Immature natural killer cell (primary cell): ENCODE measurements at regions not wholly inside any gene's neighbourhood (a gene's known extent, or its start where the extent isn't known, plus 50 kb on each side); places are given as distances from the start of the nearest gene placed in this dataset.

Source experiments
- DNase-seq, 3 donors: peaks; one replicate each; pipeline ENCODE4 v3.0.0; 2022; ENCODE audit warnings: mixed read lengths in 1 of 3
- H3K27ac Mint-ChIP-seq, 6 donors: one replicate each; pipeline ENCODE4 v1.8.0; 2020; ENCODE audit warnings: mixed read lengths in 6 of 6, mild to moderate bottlenecking in 5 of 6, inconsistent platforms in 4 of 6, moderate library complexity in 3 of 6
- H3K27me3 Mint-ChIP-seq, 3 donors: one replicate each; pipeline ENCODE4 v1.8.0; 2020 to 2021; ENCODE audit warnings: low read depth in 3 of 3, mild to moderate bottlenecking in 3 of 3, mixed read lengths in 3 of 3, moderate library complexity in 3 of 3, inconsistent platforms in 1 of 3
- H3K36me3 Mint-ChIP-seq, 3 donors: one replicate each; pipeline ENCODE4 v1.8.0; 2020; ENCODE audit warnings: mixed read lengths in 3 of 3, inconsistent platforms in 2 of 3, mild to moderate bottlenecking in 2 of 3
- H3K4me1 Mint-ChIP-seq, 2 donors: one replicate each; pipeline ENCODE4 v1.8.0; 2020; ENCODE audit warnings: inconsistent platforms in 2 of 2, mild to moderate bottlenecking in 2 of 2, mixed read lengths in 2 of 2, moderate library complexity in 1 of 2
- H3K4me3 Mint-ChIP-seq, 5 donors: one replicate each; pipeline ENCODE4 v1.8.0; 2020; ENCODE audit warnings: mild to moderate bottlenecking in 5 of 5, mixed read lengths in 5 of 5, inconsistent platforms in 3 of 5, moderate library complexity in 3 of 5
- H3K9me3 Mint-ChIP-seq, 6 donors: one replicate each; pipeline ENCODE4 v1.8.0; 2020; ENCODE audit warnings: mild to moderate bottlenecking in 6 of 6, mixed read lengths in 6 of 6, inconsistent platforms in 4 of 6, moderate library complexity in 3 of 6

GRCh38 chr6:81465859-81466258, 286.6 kb downstream of the TENT5A start:
- peaks cover 5 to 12% (median 7%) of the 10 kb centered on the region in 6 donors for H3K9me3 Mint-ChIP-seq
- no peak for DNase-seq
- no peaks in the 10 kb centered on the region for H3K4me1 Mint-ChIP-seq
- H3K4me3 Mint-ChIP-seq: no peak overlapping the region
- peaks cover 0 to 3% (median 0%) of the 10 kb centered on the region in 3 donors for H3K27me3 Mint-ChIP-seq
- H3K36me3 Mint-ChIP-seq: peaks cover 0 to 4% (median 0%) of the 10 kb centered on the region in 3 donors
- H3K27ac Mint-ChIP-seq: no peak overlapping the region

GRCh38 chr6:81456416-81456815, 296.1 kb downstream of the TENT5A start:
- H3K27me3 Mint-ChIP-seq: peaks cover 0 to 1% (median 1%) of the 10 kb centered on the region in 3 donors
- H3K27ac Mint-ChIP-seq: no peak overlapping the region
- H3K4me3 Mint-ChIP-seq: no peak overlapping the region
- peaks cover 2 to 19% (median 4%) of the 10 kb centered on the region in 6 donors for H3K9me3 Mint-ChIP-seq
- no peaks in the 10 kb centered on the region for H3K4me1 Mint-ChIP-seq
- no peak for DNase-seq
- peaks cover 0 to 3% (median 0%) of the 10 kb centered on the region in 3 donors for H3K36me3 Mint-ChIP-seq

- peaks cover 0 to 1% (median 1%) of the 10 kb centered on the region in 3 donors for H3K27me3 Mint-ChIP-seq
- H3K4me1 Mint-ChIP-seq: no peaks in the 10 kb centered on the region
- H3K27ac Mint-ChIP-seq: no peak overlapping the region
- peaks cover 2 to 16% (median 4%) of the 10 kb centered on the region in 6 donors for H3K9me3 Mint-ChIP-seq
- DNase-seq: no peak
- H3K36me3 Mint-ChIP-seq: peaks cover 0 to 3% (median 0%) of the 10 kb centered on the region in 3 donors
- H3K4me3 Mint-ChIP-seq: no peak overlapping the region
Measured at GRCh38 chr6:81455641-81456040, 296.8 kb downstream of the TENT5A start.

GRCh38 chr6:81451787-81452186, 300.7 kb downstream of the TENT5A start:
- H3K4me1 Mint-ChIP-seq: no peaks in the 10 kb centered on the region
- peaks cover 0 to 7% (median 3%) of the 10 kb centered on the region in 6 donors for H3K9me3 Mint-ChIP-seq
- DNase-seq: no peak
- H3K4me3 Mint-ChIP-seq: no peak overlapping the region
- H3K36me3 Mint-ChIP-seq: no peaks in the 10 kb centered on the region
- no peak overlapping the region for H3K27ac Mint-ChIP-seq
- H3K27me3 Mint-ChIP-seq: peaks cover 0 to 1% (median 0%) of the 10 kb centered on the region in 3 donors

GRCh38 chr6:81450180-81450579, 302.3 kb downstream of the TENT5A start:
- Mint-ChIP-seq H3K4me3 (no peak overlapping the region), H3K4me1 (no peaks in the 10 kb centered on the region), H3K27ac (no peak overlapping the region), H3K27me3 (peaks cover 0 to 1% (median 0%) of the 10 kb centered on the region in 3 donors), H3K9me3 (peaks cover 0 to 7% (median 3%) of the 10 kb centered on the region in 6 donors), H3K36me3 (no peaks in the 10 kb centered on the region)
- DNase-seq: no peak

GRCh38 chr6:81446509-81446908, 306.0 kb downstream of the TENT5A start:
- no peaks in the 10 kb centered on the region for H3K36me3 Mint-ChIP-seq

GRCh38 chr6:81439417-81439816, 313.1 kb downstream of the TENT5A start:
- Mint-ChIP-seq H3K27ac (no peak overlapping the region), H3K9me3 (peaks cover 5 to 35% (median 20%) of the 10 kb centered on the region in 6 donors), H3K4me1 (no peaks in the 10 kb centered on the region), H3K36me3 (no peaks in the 10 kb centered on the region), H3K4me3 (no peak overlapping the region), H3K27me3 (no peaks in the 10 kb centered on the region)
- DNase-seq: no peak

More at GRCh38 chr6:81446509-81446908, 306.0 kb downstream of the TENT5A start:
- Mint-ChIP-seq H3K27ac (no peak overlapping the region), H3K4me3 (no peak overlapping the region), H3K4me1 (no peaks in the 10 kb centered on the region), H3K27me3 (no peaks in the 10 kb centered on the region), H3K9me3 (peaks cover 0 to 5% (median 4%) of the 10 kb centered on the region in 6 donors)
- DNase-seq: no peak

GRCh38 chr6:81436990-81437389, 315.5 kb downstream of the TENT5A start:
- Mint-ChIP-seq H3K36me3 (no peaks in the 10 kb centered on the region), H3K27me3 (no peaks in the 10 kb centered on the region), H3K4me3 (no peak overlapping the region)

GRCh38 chr6:81413306-81413705, 339.2 kb downstream of the TENT5A start:
- no peaks in the 10 kb centered on the region for H3K36me3 Mint-ChIP-seq
- H3K27ac Mint-ChIP-seq: no peak overlapping the region
- no peak overlapping the region for H3K4me3 Mint-ChIP-seq
- peaks cover 0 to 3% (median 2%) of the 10 kb centered on the region in 3 donors for H3K27me3 Mint-ChIP-seq
- H3K9me3 Mint-ChIP-seq: peaks cover 0 to 3% (median 2%) of the 10 kb centered on the region in 6 donors
- no peaks in the 10 kb centered on the region for H3K4me1 Mint-ChIP-seq
- DNase-seq: no peak

More at GRCh38 chr6:81436990-81437389, 315.5 kb downstream of the TENT5A start:
- peaks cover 5 to 35% (median 21%) of the 10 kb centered on the region in 6 donors for H3K9me3 Mint-ChIP-seq
- no peaks in the 10 kb centered on the region for H3K4me1 Mint-ChIP-seq
- H3K27ac Mint-ChIP-seq: no peak overlapping the region
- no peak for DNase-seq

- Mint-ChIP-seq H3K9me3 (peaks cover 2 to 10% (median 4%) of the 10 kb centered on the region in 6 donors), H3K27ac (no peak overlapping the region), H3K27me3 (peaks cover 0 to 2% (median 0%) of the 10 kb centered on the region in 3 donors), H3K36me3 (no peaks in the 10 kb centered on the region), H3K4me1 (no peaks in the 10 kb centered on the region), H3K4me3 (no peak overlapping the region)
- no peak for DNase-seq
Measured at GRCh38 chr6:81401970-81402690, 350.4 kb downstream of the TENT5A start.

- Mint-ChIP-seq H3K27ac (no peak overlapping the region), H3K9me3 (peaks cover 4 to 25% (median 11%) of the 10 kb centered on the region in 6 donors), H3K4me3 (no peak overlapping the region), H3K4me1 (no peaks in the 10 kb centered on the region), H3K27me3 (peaks cover 0 to 2% (median 2%) of the 10 kb centered on the region in 3 donors), H3K36me3 (no peaks in the 10 kb centered on the region)
- no peak for DNase-seq
Measured at GRCh38 chr6:81396916-81397315, 355.6 kb downstream of the TENT5A start.

GRCh38 chr6:81387163-81387562, 365.3 kb downstream of the TENT5A start:
- no peaks in the 10 kb centered on the region for H3K4me1 Mint-ChIP-seq
- no peak overlapping the region for H3K27ac Mint-ChIP-seq
- peaks cover 4 to 39% (median 11%) of the 10 kb centered on the region in 6 donors for H3K9me3 Mint-ChIP-seq
- H3K27me3 Mint-ChIP-seq: peaks cover 0 to 2% (median 0%) of the 10 kb centered on the region in 3 donors
- H3K36me3 Mint-ChIP-seq: peaks cover 0 to 4% (median 0%) of the 10 kb centered on the region in 3 donors
- H3K4me3 Mint-ChIP-seq: no peak overlapping the region
- no peak for DNase-seq

GRCh38 chr6:81384921-81385320, 367.6 kb downstream of the TENT5A start:
- Mint-ChIP-seq H3K36me3 (peaks cover 0 to 4% (median 0%) of the 10 kb centered on the region in 3 donors), H3K4me1 (no peaks in the 10 kb centered on the region), H3K4me3 (no peak overlapping the region), H3K27me3 (peaks cover 0 to 2% (median 0%) of the 10 kb centered on the region in 3 donors), H3K9me3 (peaks cover 4 to 28% (median 5%) of the 10 kb centered on the region in 6 donors), H3K27ac (no peak overlapping the region)
- no peak for DNase-seq

- peaks cover 0 to 4% (median 0%) of the 10 kb centered on the region in 3 donors for H3K36me3 Mint-ChIP-seq
- H3K27me3 Mint-ChIP-seq: peaks cover 0 to 2% (median 0%) of the 10 kb centered on the region in 3 donors
- no peak for DNase-seq
- no peak overlapping the region for H3K27ac Mint-ChIP-seq
- H3K4me1 Mint-ChIP-seq: no peaks in the 10 kb centered on the region
- peaks cover 0 to 35% (median 6%) of the 10 kb centered on the region in 6 donors for H3K9me3 Mint-ChIP-seq
- no peak overlapping the region for H3K4me3 Mint-ChIP-seq
Measured at GRCh38 chr6:81383472-81383871, 369.0 kb downstream of the TENT5A start.
